Mammary epithelial cell (primary cell): ENCODE measurements at regions not wholly inside any gene's neighbourhood (a gene's known extent, or its start where the extent isn't known, plus 50 kb on each side); places are given as distances from the start of the nearest gene placed in this dataset.

Experiments
- EZH2 ChIP-seq: IDR thresholded peaks from 2 replicates; pipeline ENCODE4 v1.6.1; 2012; ENCODE audit warnings: low read length, inconsistent platforms, borderline replicate concordance
- TF ChIP-seq, protein P1 (sequence below), 2 donors: IDR thresholded peaks in 1 of 2; conservative IDR thresholded peaks in 1 of 2; 2 replicates each; pipeline ENCODE4 v1.5.1; 2011 to 2012; ENCODE audit warnings: inconsistent platforms in 2 of 2, low read length in 2 of 2, mild to moderate bottlenecking in 2 of 2, control low read depth in 1 of 2, low read depth in 1 of 2; ENCODE audit not compliant: insufficient read depth in 1 of 2; ENCODE audit errors: extremely low read depth in 1 of 2

DNA sequence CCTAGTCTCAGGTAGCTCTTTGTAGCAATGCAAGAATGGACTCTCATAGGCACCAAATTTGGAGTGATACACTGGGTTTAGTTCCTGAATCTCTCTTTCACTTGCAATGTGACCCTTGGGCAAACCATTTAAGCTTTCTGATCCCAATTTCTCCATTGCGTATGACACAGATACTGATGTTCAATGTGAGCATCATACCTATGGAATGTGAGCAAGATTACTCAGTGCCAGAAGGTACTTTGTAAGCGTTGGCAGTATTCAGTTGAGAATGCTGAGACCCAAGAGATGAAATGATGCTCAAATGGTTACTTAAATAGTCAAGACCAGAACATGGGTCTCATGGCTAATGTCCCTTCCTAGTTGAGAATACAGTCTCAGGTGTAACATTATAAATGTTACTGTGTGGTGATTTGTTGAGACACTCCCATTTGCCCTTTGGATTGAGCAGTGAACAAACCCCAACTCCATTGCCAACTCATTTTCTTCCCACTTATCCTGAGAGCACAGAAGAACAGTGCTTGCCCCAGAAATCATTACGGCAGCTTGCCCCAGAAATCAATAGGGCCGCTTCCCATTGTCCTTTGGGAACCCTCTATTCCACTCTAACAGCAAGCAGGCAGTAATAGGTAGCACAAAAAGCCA, 134.1 kb downstream of the SOX9 start:
- TF ChIP-seq, protein P1, sequence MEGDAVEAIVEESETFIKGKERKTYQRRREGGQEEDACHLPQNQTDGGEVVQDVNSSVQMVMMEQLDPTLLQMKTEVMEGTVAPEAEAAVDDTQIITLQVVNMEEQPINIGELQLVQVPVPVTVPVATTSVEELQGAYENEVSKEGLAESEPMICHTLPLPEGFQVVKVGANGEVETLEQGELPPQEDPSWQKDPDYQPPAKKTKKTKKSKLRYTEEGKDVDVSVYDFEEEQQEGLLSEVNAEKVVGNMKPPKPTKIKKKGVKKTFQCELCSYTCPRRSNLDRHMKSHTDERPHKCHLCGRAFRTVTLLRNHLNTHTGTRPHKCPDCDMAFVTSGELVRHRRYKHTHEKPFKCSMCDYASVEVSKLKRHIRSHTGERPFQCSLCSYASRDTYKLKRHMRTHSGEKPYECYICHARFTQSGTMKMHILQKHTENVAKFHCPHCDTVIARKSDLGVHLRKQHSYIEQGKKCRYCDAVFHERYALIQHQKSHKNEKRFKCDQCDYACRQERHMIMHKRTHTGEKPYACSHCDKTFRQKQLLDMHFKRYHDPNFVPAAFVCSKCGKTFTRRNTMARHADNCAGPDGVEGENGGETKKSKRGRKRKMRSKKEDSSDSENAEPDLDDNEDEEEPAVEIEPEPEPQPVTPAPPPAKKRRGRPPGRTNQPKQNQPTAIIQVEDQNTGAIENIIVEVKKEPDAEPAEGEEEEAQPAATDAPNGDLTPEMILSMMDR (conservative IDR thresholded peaks at IDR 0.05 in 1 of 2, IDR thresholded peaks at IDR 0.05 in 1 of 2; ENCODE audit: extremely low read depth in 1 of 2, insufficient read depth in 1 of 2, low read depth in 1 of 2, low read length in 2 of 2), result no peak
- no peak for TF ChIP-seq EZH2
